HG03103 (cell line): ENCODE measurements at regions not wholly inside any gene's neighbourhood (a gene's known extent, or its start where the extent isn't known, plus 50 kb on each side); places are given as distances from the start of the nearest gene placed in this dataset.
"Not testable (repeated sequence)": the region's sequence is repeated elsewhere in the genome, so short reads cannot be mapped to it uniquely, and the experiment has no call there.

Source experiments
- ATAC-seq: cut with Tn5 transposase; IDR thresholded peaks from one replicate; pipeline ENCODE4 v1.9.1; 2021; ENCODE audit warnings: low read depth; ENCODE audit not compliant: unreplicated experiment

DNA sequence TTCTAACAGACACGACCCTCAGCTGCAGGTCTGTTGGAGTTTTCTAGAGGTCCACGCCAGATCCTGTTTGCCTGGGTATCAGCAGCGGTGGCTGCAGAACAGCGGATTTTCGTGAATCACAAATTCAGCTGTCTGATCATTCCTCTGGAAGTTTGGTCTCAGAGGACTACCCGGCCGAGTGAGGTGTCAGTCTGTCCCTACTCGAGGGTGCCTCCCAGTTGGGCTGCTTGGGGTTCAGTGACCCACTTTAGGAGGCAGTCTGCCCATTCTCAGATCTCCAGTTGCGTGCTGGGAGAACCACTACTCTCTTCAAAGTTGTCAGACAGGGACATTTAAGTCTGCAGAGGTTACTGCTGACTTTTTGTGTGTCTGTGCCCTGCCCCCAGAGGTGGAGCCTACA is 1664.1 kb downstream of the RPIA start:
- not testable (repeated sequence) for ATAC-seq

DNA sequence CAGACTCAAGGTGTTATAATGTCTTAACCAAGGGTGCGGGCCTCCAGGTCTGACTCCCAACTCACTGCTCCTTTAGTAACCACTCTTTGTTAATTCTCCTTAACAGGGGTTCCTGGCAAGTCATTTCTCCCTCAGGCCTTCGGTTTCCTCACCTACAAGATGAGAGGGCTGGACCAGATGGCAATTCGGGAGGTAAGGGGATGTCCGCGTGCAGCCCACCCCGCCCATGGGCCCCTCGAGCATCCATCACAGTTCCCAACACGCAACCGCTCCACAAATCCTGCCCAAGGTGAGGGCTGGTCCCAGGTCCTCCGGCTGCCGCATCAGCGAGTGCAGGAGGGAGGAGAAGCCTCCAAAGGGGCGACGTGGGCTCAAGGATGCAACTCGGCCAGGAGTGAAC is 1667.9 kb downstream of the RPIA start:
- not testable (repeated sequence) for ATAC-seq

- not testable (repeated sequence) for ATAC-seq
Observed at GRCh38 chr2:90359887-90360730, 1668.6 kb downstream of the RPIA start.

DNA sequence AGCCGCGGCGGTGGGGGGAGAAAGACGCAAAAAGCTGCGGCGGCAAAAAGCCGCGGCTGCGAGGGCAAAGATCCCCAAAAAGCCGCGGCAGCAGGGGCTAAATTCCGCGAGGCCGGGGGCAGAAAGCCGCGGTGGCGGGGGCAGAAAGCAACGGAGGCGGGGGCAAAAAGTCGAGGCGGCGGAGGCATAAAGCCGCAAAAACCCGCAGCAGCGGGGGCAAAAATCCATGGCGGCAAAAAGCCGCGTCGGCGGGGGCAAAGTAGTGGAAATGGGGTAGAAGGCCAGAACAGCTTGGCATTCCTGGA is 1669.2 kb downstream of the RPIA start:
- not testable (repeated sequence) for ATAC-seq
